Spleen (tissue), 11 donors: ENCODE measurements at regions not wholly inside any gene's neighbourhood (a gene's known extent, or its start where the extent isn't known, plus 50 kb on each side); places are given as distances from the start of the nearest gene placed in this dataset.

Source experiments
- DNase-seq: peaks from one replicate; pipeline ENCODE4 v3.0.0-alpha.2; 2020
- H3K27ac ChIP-seq, 8 donors: fragments of 200-600 bp; sonication (generic) in 7 of 8; 1 replicate in 4 of 8; 2 replicates in 4 of 8; pipeline versions ENCODE4 v1.5.0 to v1.8.0; 2016 to 2021; ENCODE audit warnings: inconsistent platforms in 4 of 8, mild to moderate bottlenecking in 4 of 8, moderate library complexity in 1 of 8
- H3K27me3 ChIP-seq, 7 donors: fragments of 200-600 bp; sonication (generic) in 6 of 7; replicated peaks in 1 of 7; 1 replicate in 4 of 7; 2 replicates in 3 of 7; pipeline versions ENCODE4 v1.5.0 to v1.8.0; 2016 to 2021; ENCODE audit warnings: inconsistent platforms in 3 of 7, mild to moderate bottlenecking in 1 of 7
- H3K36me3 ChIP-seq, 6 donors: fragments of 200-600 bp; sonication (generic) in 5 of 6; 1 replicate in 4 of 6; 2 replicates in 2 of 6; pipeline versions ENCODE4 v1.5.0 to v1.8.0; 2016 to 2021; ENCODE audit warnings: inconsistent platforms in 2 of 6
- H3K4me1 ChIP-seq, 6 donors: fragments of 200-600 bp; sonication (generic) in 5 of 6; 1 replicate in 3 of 6; 2 replicates in 3 of 6; pipeline versions ENCODE4 v1.5.0 to v1.8.0; 2016 to 2021; ENCODE audit warnings: inconsistent platforms in 3 of 6
- H3K4me3 ChIP-seq, 8 donors: fragments of 200-600 bp; sonication (generic) in 7 of 8; 1 replicate in 4 of 8; 2 replicates in 4 of 8; pipeline versions ENCODE4 v1.5.0 to v1.8.0; 2016 to 2021; ENCODE audit warnings: inconsistent platforms in 4 of 8, mild to moderate bottlenecking in 4 of 8, moderate library complexity in 2 of 8
- H3K9me3 ChIP-seq, 8 donors: fragments of 200-600 bp; sonication (generic) in 7 of 8; 1 replicate in 4 of 8; 2 replicates in 4 of 8; pipeline versions ENCODE4 v1.5.0 to v1.8.0; 2016 to 2021; ENCODE audit warnings: inconsistent platforms in 4 of 8
- CTCF ChIP-seq, 11 experiments: fragments of 200-600 bp in 7 of 11; fragments of 450-650 bp in 4 of 11; sonication (generic) in 4 of 11; IDR thresholded peaks in 8 of 11; conservative IDR thresholded peaks in 3 of 11; 1 replicate in 7 of 11; 2 replicates in 4 of 11; pipeline versions ENCODE4 v1.4.0 to v1.8.0; 2016 to 2021; ENCODE audit warnings: antibody characterized with exemption in 11 of 11, inconsistent platforms in 4 of 11, mild to moderate bottlenecking in 1 of 11
- POLR2A ChIP-seq, 3 donors: fragments of 450-650 bp; IDR thresholded peaks; one replicate each; pipeline ENCODE4 v1.5.1; 2017; ENCODE audit warnings: antibody characterized with exemption in 3 of 3, mild to moderate bottlenecking in 1 of 3
- POLR2AphosphoS5 ChIP-seq, 3 donors: sonication (generic); formaldehyde crosslinking; IDR thresholded peaks; one replicate each; pipeline ENCODE4 v1.5.1; 2017; ENCODE audit warnings: antibody characterized with exemption in 3 of 3
- WGBS, 5 donors: extraction: QIAGEN DNeasy Blood & Tissue Kit in 3 of 5; methylation state at CpG; one replicate each; pipeline versions ENCODE4 v1.1.5 to v1.1.7; 2013 to 2018; 5-methylcytosine and 5-hydroxymethylcytosine counted together
- intact Hi-C: fragments of 100-400 bp; cut with DNase I; formaldehyde crosslinking; loops from one replicate; pipeline ENCODE4 v1.15.0; 2023; ENCODE audit warnings: low total_unique reads
- donor health status: healthy with polysubstance abuse.
- donor health status: DM: no; HTN: no; CAD: no; lungs with moderate emphysema.
- donor health status: DM: no; HTN: no; CAD: no.
- donor health status: Bipolar disorder and iron deficiency.
- donor health status: healthy.
- donor health status: DM: no; HTN: no; CAD: no.
- donor health status: DM: yes; HTN: yes; CAD: no.

DNA sequence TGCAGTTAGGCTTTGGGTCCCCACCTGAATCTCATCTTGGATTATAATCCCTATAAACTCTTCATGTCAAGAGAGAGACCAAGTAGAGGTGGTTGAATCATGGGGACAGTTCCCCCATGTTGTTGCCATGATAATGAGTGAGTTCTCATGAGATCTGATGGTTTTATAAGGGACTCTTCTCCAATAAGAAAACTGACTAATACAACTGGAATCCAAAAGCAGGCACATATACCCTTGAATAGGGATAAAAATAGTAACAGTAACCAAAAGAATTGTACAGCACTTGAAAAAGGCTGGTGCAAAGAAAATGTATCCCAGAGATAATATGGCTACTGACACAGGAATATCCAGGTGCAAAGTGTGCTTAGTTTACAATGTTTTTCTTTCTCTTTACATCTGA is 351.5 kb upstream of the MAD2L1 start:
- Histone ChIP-seq H3K4me1 (no peaks in the 10 kb centered on the region), H3K27me3 (no peaks in the 10 kb centered on the region), H3K27ac (no peak overlapping the region), H3K4me3 (no peak overlapping the region), H3K9me3 (peaks cover 0 to 30% (median 16%) of the 10 kb centered on the region in 8 donors), H3K36me3 (no peaks in the 10 kb centered on the region)
- no peak for DNase-seq
- TF ChIP-seq POLR2AphosphoS5 (IDR thresholded peaks at IDR 0.05) (no peak), CTCF (IDR thresholded peaks at IDR 0.05 in 8 of 11, conservative IDR thresholded peaks at IDR 0.05 in 3 of 11) (no peak), POLR2A (IDR thresholded peaks at IDR 0.05) (no peak)
- intact Hi-C loops, result no loop called here

DNA sequence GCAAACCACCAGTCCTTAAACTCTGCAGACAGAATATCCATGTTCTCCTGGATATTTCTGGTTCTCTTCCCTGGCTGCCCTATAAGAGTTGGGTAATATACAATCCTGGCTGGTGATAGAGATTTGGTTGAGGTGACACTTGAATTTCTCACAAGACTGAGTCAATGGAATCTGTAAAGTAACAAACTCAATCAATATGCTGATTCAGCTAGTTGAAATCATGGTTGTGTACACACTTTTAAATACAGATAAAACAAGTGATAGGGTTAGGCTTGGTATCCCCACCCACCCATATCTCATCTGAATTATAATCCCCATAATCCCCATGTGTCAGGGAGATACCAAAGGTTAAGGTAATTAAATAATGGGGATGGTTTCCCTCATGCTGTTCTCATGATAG is 349.2 kb upstream of the MAD2L1 start:
- TF ChIP-seq POLR2A (IDR thresholded peaks at IDR 0.05) (no peak), CTCF (IDR thresholded peaks at IDR 0.05 in 8 of 11, conservative IDR thresholded peaks at IDR 0.05 in 3 of 11) (no peak), POLR2AphosphoS5 (IDR thresholded peaks at IDR 0.05) (no peak)
- intact Hi-C loops, result no loop called here
- Histone ChIP-seq H3K4me1 (no peaks in the 10 kb centered on the region), H3K27ac (no peak overlapping the region), H3K9me3 (peaks cover 5 to 52% (median 26%) of the 10 kb centered on the region in 8 donors), H3K36me3 (no peaks in the 10 kb centered on the region), H3K4me3 (no peak overlapping the region), H3K27me3 (no peaks in the 10 kb centered on the region)
- DNase-seq, result no peak

DNA sequence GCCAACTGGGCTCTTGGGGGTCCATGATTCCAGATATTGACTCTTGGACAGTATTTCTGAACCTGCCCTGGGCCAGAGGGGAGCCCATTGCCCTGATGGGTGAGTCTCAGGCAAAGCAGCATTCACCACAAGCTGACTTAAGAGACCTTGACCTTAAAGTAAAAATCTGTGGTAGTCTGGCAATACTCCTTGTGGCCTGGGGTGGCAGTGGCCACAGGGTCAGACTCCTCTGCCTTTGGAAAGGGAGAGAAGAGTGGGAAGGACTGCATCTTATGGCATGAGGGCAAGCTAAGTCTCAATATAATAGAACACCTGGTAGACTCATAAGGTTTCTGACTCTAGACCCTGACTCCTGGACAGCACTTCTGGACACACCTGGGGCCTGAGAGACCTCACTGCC is 340.3 kb upstream of the MAD2L1 start:
- no peak for TF ChIP-seq CTCF (IDR thresholded peaks at IDR 0.05 in 8 of 11, conservative IDR thresholded peaks at IDR 0.05 in 3 of 11)
- TF ChIP-seq POLR2AphosphoS5 (IDR thresholded peaks at IDR 0.05), result no peak
- no peak for TF ChIP-seq POLR2A (IDR thresholded peaks at IDR 0.05)
- intact Hi-C loops, result no loop called here
- H3K9me3 ChIP-seq, result peaks cover 0 to 61% (median 38%) of the 10 kb centered on the region in 8 donors
- H3K36me3 ChIP-seq, result no peaks in the 10 kb centered on the region
- H3K27me3 ChIP-seq, result no peaks in the 10 kb centered on the region
- H3K27ac ChIP-seq, result no peak overlapping the region
- H3K4me1 ChIP-seq, result no peaks in the 10 kb centered on the region
- no peak overlapping the region for H3K4me3 ChIP-seq
- DNase-seq, result no peak

DNA sequence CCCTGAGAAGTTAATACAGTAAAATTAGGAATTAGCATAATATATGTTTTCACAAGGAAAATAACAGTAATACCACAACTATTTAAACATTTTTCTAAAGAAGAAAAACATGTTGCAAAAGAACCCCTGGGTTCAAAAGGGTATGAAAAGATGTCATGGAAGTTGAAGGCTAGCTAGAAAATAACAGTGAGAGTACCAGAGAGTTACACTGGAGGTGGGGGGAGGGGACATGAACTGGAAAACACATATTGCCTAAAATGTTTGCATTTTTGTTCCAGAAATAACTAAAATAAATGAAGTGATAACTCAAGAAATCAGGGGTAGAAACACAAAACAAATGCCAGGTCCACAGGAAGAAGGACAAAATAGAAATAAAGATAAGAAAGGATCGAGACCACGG is 336.6 kb upstream of the MAD2L1 start:
- DNase-seq, result no peak
- WGBS, 5 donors, result 82 to 99% (median 90%) methylated on average over 2 of the region's 2 CpGs

More for the DNA sequence above, 336.6 kb upstream of the MAD2L1 start:
- Histone ChIP-seq H3K36me3 (no peaks in the 10 kb centered on the region), H3K27ac (no peak overlapping the region), H3K9me3 (peaks cover 0 to 26% (median 10%) of the 10 kb centered on the region in 8 donors), H3K27me3 (no peaks in the 10 kb centered on the region), H3K4me1 (no peaks in the 10 kb centered on the region), H3K4me3 (no peak overlapping the region)
- intact Hi-C loops, result no loop called here
- TF ChIP-seq POLR2A (IDR thresholded peaks at IDR 0.05) (no peak), CTCF (IDR thresholded peaks at IDR 0.05 in 8 of 11, conservative IDR thresholded peaks at IDR 0.05 in 3 of 11) (no peak), POLR2AphosphoS5 (IDR thresholded peaks at IDR 0.05) (no peak)
